Testis (tissue), 2 donors: ENCODE measurements at regions not wholly inside any gene's neighbourhood (a gene's known extent, or its start where the extent isn't known, plus 50 kb on each side); places are given as distances from the start of the nearest gene placed in this dataset.

Experiments used
- POLR2A ChIP-seq: fragments of 450-650 bp; IDR thresholded peaks from one replicate; pipeline ENCODE4 v1.6.1; 2017; ENCODE audit warnings: antibody characterized with exemption, mild to moderate bottlenecking, moderate library complexity
- TF ChIP-seq, protein P1 (sequence below), 3 experiments: fragments of 450-650 bp in 2 of 3; fragments of 200-600 bp in 1 of 3; sonication (generic) in 1 of 3; IDR thresholded peaks; one replicate each; pipeline ENCODE4 v1.5.1; 2016 to 2019; ENCODE audit warnings: antibody characterized with exemption in 3 of 3, mild to moderate bottlenecking in 2 of 3, moderate library complexity in 1 of 3

DNA sequence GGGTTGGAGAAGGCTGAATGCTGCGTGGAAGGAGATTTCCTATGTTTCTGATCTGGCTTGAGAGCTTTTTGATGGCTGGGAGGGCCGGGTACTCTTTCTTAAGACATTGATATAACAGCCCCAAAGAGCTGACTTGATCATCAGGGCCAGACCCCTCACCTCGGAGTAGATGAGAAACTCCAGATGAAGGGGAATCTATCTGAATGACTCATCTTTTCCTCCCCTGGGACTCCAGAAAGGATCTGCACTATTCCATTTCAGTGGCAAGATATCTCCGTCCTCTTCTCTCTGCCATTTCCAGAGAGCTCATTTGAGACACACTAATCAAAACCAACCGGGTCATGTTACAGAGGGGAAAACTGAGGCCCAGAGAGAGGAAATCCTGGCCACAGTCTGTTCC is 92.9 kb upstream of the MSX1 start:
- TF ChIP-seq, protein P1, sequence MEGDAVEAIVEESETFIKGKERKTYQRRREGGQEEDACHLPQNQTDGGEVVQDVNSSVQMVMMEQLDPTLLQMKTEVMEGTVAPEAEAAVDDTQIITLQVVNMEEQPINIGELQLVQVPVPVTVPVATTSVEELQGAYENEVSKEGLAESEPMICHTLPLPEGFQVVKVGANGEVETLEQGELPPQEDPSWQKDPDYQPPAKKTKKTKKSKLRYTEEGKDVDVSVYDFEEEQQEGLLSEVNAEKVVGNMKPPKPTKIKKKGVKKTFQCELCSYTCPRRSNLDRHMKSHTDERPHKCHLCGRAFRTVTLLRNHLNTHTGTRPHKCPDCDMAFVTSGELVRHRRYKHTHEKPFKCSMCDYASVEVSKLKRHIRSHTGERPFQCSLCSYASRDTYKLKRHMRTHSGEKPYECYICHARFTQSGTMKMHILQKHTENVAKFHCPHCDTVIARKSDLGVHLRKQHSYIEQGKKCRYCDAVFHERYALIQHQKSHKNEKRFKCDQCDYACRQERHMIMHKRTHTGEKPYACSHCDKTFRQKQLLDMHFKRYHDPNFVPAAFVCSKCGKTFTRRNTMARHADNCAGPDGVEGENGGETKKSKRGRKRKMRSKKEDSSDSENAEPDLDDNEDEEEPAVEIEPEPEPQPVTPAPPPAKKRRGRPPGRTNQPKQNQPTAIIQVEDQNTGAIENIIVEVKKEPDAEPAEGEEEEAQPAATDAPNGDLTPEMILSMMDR (IDR thresholded peaks at IDR 0.05): no peak
- no peak for TF ChIP-seq POLR2A
